ENCODE measurements at regions not wholly inside any gene's neighbourhood (a gene's known extent, or its start where the extent isn't known, plus 50 kb on each side); places are given as distances from the start of the nearest gene placed in this dataset.

DNA sequence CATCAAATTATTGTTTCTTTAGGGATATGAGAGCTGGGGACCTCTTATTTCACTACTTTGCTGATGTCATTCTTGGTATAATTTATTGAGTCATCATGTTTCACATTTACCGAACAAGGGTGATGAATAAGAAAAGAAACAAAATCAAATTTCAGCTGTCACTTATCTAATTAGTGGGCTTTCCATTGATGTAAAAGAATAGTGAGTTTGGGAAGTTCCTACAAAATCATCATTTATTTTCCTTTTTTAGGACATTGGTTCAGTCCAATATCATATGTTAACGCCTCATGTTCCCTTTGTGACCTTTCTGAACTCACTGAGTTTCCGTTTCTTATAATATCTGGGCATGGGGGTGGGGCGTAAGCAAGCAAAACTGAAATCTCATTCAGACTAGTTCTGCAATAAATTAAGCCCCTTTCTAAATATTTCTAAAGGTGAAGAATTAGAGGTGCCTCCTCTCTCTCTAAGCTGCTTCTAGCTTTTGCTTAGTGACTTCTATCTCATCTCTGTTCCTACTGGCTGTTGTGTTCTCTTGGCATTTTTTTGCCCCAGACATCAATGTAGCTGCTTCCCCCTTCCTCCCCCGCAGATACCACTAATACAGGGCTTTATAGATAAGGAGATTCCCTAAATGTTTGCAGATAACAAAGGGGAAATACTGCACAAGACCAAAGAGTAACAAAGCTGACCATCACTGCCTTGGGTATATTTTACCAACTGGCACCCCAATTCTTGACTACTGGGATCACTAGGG is 238.0 kb upstream of the CTNNB1 start:
- peaks cover 4% of the 10 kb centered on the region for H3K4me1 Mint-ChIP-seq
- no peak overlapping the region for H3K27ac Mint-ChIP-seq (ENCODE audit: unreplicated experiment)
- no peak for DNase-seq (ENCODE audit: low read depth, low spot score)
- peaks cover 13% of the 10 kb centered on the region for H3K36me3 Mint-ChIP-seq (ENCODE audit: low read depth)
- H3K9me3 Mint-ChIP-seq: peaks cover 18% of the 10 kb centered on the region
- TF ChIP-seq, protein P1, sequence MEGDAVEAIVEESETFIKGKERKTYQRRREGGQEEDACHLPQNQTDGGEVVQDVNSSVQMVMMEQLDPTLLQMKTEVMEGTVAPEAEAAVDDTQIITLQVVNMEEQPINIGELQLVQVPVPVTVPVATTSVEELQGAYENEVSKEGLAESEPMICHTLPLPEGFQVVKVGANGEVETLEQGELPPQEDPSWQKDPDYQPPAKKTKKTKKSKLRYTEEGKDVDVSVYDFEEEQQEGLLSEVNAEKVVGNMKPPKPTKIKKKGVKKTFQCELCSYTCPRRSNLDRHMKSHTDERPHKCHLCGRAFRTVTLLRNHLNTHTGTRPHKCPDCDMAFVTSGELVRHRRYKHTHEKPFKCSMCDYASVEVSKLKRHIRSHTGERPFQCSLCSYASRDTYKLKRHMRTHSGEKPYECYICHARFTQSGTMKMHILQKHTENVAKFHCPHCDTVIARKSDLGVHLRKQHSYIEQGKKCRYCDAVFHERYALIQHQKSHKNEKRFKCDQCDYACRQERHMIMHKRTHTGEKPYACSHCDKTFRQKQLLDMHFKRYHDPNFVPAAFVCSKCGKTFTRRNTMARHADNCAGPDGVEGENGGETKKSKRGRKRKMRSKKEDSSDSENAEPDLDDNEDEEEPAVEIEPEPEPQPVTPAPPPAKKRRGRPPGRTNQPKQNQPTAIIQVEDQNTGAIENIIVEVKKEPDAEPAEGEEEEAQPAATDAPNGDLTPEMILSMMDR (conservative IDR thresholded peaks at IDR 0.05): no peak
- H3K4me3 Mint-ChIP-seq: no peak overlapping the region
- no peaks in the 10 kb centered on the region for H3K27me3 Mint-ChIP-seq (ENCODE audit: low read depth)

DNA sequence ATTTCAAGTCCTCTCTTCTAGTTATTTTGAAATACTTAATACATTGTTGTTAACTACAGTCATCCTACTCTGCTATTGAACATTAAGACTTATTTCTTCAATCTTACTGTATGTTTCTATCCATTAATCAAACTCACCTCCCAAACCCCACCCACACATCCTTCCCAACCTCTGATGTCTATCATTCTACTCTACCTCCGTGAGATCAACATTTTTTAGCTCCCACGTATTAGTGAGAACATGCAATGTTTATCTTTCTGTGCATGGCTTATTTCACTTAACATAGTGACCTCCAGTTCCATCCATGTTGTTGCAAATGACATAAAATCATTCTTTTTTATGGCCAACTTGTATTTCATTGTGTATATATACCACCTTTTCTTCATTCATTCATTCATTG is 236.6 kb upstream of the CTNNB1 start:
- Mint-ChIP-seq H3K27me3 (ENCODE audit: low read depth) (no peaks in the 10 kb centered on the region), H3K9me3 (peaks cover 24% of the 10 kb centered on the region), H3K4me3 (no peak overlapping the region), H3K36me3 (ENCODE audit: low read depth) (peaks cover 16% of the 10 kb centered on the region), H3K4me1 (peaks cover 6% of the 10 kb centered on the region), H3K27ac (ENCODE audit: unreplicated experiment) (no peak overlapping the region)
- no peak for DNase-seq (ENCODE audit: low read depth, low spot score)
- TF ChIP-seq, protein P1 (conservative IDR thresholded peaks at IDR 0.05): no peak

DNA sequence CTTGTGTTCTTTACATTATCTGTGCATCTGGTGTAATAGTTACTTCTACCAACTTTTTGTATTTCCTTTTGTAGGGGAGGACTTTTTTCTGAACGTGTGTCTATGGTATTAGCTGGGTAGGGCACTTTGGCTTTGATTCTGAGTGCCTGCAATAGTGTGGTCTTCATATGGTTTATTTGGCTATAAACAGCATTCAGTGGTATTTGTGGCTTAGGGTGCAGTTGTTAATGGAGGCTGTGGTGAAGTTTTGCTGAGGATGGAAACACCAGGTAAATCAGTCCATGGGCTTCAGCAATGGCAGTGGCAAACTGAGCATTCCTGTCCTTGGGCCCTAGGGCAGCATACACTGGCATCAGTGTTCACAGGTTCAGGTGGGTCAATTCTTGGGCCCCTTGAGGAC is 230.6 kb upstream of the CTNNB1 start:
- H3K27ac Mint-ChIP-seq (ENCODE audit: unreplicated experiment): no peak overlapping the region
- no peak for DNase-seq (ENCODE audit: low read depth, low spot score)
- H3K36me3 Mint-ChIP-seq (ENCODE audit: low read depth): peaks cover 8% of the 10 kb centered on the region
- H3K4me3 Mint-ChIP-seq: no peak overlapping the region
- H3K9me3 Mint-ChIP-seq: peaks cover 15% of the 10 kb centered on the region
- TF ChIP-seq, protein P1 (conservative IDR thresholded peaks at IDR 0.05): no peak
- peaks cover 17% of the 10 kb centered on the region for H3K4me1 Mint-ChIP-seq
- H3K27me3 Mint-ChIP-seq (ENCODE audit: low read depth): no peaks in the 10 kb centered on the region

DNA sequence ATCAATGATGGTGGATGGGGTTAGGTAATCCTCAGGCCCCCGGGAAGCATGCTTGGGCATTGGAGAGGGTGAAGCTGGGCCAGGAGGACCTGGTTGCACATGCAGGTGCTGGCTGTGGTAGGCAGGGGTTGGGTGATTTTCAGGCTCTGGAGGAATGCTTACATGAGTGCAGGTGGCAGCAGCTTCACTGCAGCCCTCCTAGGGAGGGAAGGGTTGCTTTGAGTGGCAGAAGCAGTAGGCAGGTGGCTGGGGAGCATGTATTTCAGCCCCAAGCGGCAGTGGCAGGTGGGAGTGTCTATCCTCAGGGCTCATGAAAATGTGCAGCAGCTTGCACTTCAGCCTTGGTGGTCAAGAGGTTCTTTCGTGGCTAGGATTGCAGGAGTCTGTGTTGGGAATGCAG is 230.0 kb upstream of the CTNNB1 start:
- Mint-ChIP-seq H3K4me3 (no peak overlapping the region), H3K27me3 (ENCODE audit: low read depth) (no peaks in the 10 kb centered on the region), H3K4me1 (peaks cover 17% of the 10 kb centered on the region), H3K27ac (ENCODE audit: unreplicated experiment) (no peak overlapping the region), H3K9me3 (peaks cover 10% of the 10 kb centered on the region), H3K36me3 (ENCODE audit: low read depth) (peaks cover 5% of the 10 kb centered on the region)
- DNase-seq (ENCODE audit: low read depth, low spot score): no peak
- TF ChIP-seq, protein P1 (conservative IDR thresholded peaks at IDR 0.05): no peak

DNA sequence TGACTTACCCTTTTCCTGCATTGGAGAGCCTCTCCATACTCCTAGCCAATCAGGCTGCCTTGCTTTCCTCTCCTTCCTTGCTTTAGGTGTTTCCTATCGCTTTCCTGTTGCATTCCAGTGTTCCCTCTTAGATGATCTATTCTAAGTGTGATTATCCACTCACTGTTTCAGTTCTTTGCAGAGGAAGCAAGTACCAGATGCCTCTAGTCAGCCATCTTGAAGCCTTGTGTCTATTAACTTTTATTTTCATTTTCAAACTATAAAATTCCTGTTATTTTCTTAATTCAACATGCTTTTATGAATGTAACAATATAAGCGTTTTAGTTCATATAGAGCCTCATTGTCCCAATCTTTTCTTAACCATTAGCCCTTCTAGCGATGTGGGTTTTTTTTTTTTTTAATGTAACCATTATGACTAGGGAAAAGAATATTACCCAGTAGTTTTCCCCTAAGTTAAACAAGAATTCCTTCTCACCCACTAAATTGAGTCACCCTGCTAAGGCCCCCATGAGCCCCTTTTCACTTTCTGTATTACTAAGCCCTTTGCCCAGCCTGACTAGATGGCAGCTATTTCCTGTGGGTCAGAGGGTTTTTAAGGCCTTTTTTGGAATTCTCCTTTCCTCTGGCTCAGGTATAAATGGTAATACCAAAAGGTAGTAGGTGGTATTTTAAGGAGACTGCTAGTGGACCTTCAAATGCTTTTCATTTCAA is 229.4 kb upstream of the CTNNB1 start:
- peaks cover 10% of the 10 kb centered on the region for H3K9me3 Mint-ChIP-seq
- TF ChIP-seq, protein P1 (conservative IDR thresholded peaks at IDR 0.05): no peak

More for the DNA sequence above, 229.4 kb upstream of the CTNNB1 start:
- no peak overlapping the region for H3K4me3 Mint-ChIP-seq
- H3K27me3 Mint-ChIP-seq (ENCODE audit: low read depth): no peaks in the 10 kb centered on the region
- no peak for DNase-seq (ENCODE audit: low read depth, low spot score)
- peaks cover 5% of the 10 kb centered on the region for H3K36me3 Mint-ChIP-seq (ENCODE audit: low read depth)
- no peak overlapping the region for H3K27ac Mint-ChIP-seq (ENCODE audit: unreplicated experiment)
- H3K4me1 Mint-ChIP-seq: peaks cover 17% of the 10 kb centered on the region

Measured in neural crest cell (in vitro differentiated cells).